HG02885 (cell line): ENCODE measurements at regions not wholly inside any gene's neighbourhood (a gene's known extent, or its start where the extent isn't known, plus 50 kb on each side); places are given as distances from the start of the nearest gene placed in this dataset.

ENCODE experiments used
- ATAC-seq: cut with Tn5 transposase; IDR thresholded peaks from one replicate; pipeline ENCODE4 v1.9.1; 2021; ENCODE audit warnings: mild to moderate bottlenecking; ENCODE audit not compliant: unreplicated experiment, poor library complexity

GRCh38 chr5:125492977-125493376 is 746.5 kb upstream of the ZNF608 start:
- no peak for ATAC-seq

- ATAC-seq, result no peak
Observed at GRCh38 chr5:125496393-125496792, 750.0 kb upstream of the ZNF608 start.

GRCh38 chr5:125497651-125498050 is 751.2 kb upstream of the ZNF608 start:
- no peak for ATAC-seq

GRCh38 chr5:125499636-125500332 is 753.3 kb upstream of the ZNF608 start:
- no peak for ATAC-seq

GRCh38 chr5:125501396-125501795 is 755.0 kb upstream of the ZNF608 start:
- no peak for ATAC-seq

GRCh38 chr5:125503946-125504345 is 757.5 kb upstream of the ZNF608 start:
- no peak for ATAC-seq

- ATAC-seq, result no peak
Observed at GRCh38 chr5:125505115-125505514, 758.7 kb upstream of the ZNF608 start.

- no peak for ATAC-seq
Observed at GRCh38 chr5:125506124-125506523, 759.7 kb upstream of the ZNF608 start.

- no peak for ATAC-seq
Observed at GRCh38 chr5:125508225-125508624, 761.8 kb upstream of the ZNF608 start.

- ATAC-seq, result no peak
Observed at GRCh38 chr5:125510651-125511050, 764.2 kb upstream of the ZNF608 start.

GRCh38 chr5:125517973-125518550 is 771.6 kb upstream of the ZNF608 start:
- ATAC-seq, result no peak

- ATAC-seq, result no peak
Observed at GRCh38 chr5:125521289-125521688, 774.9 kb upstream of the ZNF608 start.

- ATAC-seq, result no peak
Observed at GRCh38 chr5:125525356-125525755, 778.9 kb upstream of the ZNF608 start.

- no peak for ATAC-seq
Observed at GRCh38 chr5:125526966-125527365, 780.5 kb upstream of the ZNF608 start.

GRCh38 chr5:125528881-125529280 is 782.4 kb upstream of the ZNF608 start:
- no peak for ATAC-seq

GRCh38 chr5:125530833-125531615 is 784.6 kb upstream of the ZNF608 start:
- no peak for ATAC-seq

GRCh38 chr5:125536095-125536494 is 789.7 kb upstream of the ZNF608 start:
- no peak for ATAC-seq

GRCh38 chr5:125536582-125536981 is 790.1 kb upstream of the ZNF608 start:
- ATAC-seq, result no peak

GRCh38 chr5:125537661-125538060 is 791.2 kb upstream of the ZNF608 start:
- no peak for ATAC-seq

- ATAC-seq, result no peak
Observed at GRCh38 chr5:125538469-125538868, 792.0 kb upstream of the ZNF608 start.

- no peak for ATAC-seq
Observed at GRCh38 chr5:125541085-125541484, 794.6 kb upstream of the ZNF608 start.
